Eye (tissue), 1 donor: ENCODE measurements at regions not wholly inside any gene's neighbourhood (a gene's known extent, or its start where the extent isn't known, plus 50 kb on each side); places are given as distances from the start of the nearest gene placed in this dataset.
"Not testable (repeated sequence)": the region's sequence is repeated elsewhere in the genome, so short reads cannot be mapped to it uniquely, and the experiment has no call there.

Experiments
- DNase-seq: peaks from one replicate; pipeline ENCODE4 v3.0.0-alpha.2; 2015

DNA sequence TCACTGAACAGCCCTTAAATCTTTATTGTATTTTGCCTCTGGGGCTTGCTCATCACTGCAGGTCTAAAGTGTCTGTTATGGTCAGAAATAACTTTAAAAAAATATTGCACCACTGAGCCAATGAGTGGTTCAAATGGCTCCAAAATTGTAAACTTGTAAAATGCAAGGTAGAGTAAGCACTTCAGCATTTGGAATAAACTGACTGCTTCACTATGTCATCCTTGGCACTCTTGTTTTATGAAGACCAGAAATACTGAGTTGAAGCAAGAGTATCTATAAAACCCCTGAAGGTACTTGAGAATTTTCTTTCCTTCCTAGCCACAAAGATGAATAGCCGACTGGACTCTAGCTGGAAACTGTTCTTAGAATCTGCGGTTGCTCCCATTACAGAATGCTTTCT lies 390.3 kb upstream of the DPH6 start:
- DNase-seq: no peak

DNA sequence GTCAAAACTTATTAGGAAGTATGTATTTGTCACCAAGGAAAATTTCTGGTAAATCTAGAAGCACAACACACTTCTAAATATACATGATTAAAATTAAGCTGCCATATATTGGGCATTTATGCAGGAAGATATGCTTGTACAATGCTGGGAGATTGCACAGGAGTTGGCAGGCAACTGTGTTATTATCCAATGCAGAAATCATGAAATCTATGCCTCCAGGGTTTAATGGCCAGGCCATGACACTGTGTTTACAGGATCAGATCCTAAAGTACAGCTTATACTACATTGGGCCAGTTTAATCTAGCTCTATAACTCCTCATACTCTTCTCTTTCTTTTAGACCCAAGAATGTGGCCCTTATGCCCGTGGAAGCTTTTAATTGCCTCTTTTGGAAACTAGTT lies 391.4 kb upstream of the DPH6 start:
- no peak for DNase-seq

DNA sequence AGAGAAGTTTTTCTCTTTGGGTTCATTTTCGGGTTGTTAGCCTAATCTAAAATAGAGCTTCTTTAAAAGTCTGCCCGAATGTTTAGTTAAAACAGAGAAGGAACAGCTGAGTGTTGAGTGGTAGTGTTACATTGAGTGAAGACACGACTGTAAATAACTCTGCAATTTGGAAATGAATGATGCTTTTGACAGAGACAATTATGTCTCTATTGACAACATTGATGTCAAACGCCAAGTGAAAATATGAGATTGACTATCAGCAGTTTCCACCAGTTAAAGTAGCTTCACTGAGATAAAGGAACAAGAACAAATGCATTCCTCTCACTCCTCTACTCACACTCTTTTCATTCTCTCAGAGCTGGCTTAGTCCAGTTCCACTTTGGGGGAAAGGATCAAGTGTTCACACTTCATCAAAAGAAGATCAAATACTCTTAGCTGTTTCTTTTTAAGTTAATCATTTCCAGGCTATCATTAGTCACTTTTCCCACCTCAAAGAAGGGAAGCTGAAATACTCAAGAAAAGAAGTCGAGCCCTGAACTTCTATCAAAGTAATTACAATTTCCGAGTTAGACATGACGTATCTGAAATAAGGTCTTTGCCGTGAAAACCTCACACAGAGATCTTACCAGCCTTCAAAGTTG lies 399.1 kb upstream of the DPH6 start:
- DNase-seq: no peak

DNA sequence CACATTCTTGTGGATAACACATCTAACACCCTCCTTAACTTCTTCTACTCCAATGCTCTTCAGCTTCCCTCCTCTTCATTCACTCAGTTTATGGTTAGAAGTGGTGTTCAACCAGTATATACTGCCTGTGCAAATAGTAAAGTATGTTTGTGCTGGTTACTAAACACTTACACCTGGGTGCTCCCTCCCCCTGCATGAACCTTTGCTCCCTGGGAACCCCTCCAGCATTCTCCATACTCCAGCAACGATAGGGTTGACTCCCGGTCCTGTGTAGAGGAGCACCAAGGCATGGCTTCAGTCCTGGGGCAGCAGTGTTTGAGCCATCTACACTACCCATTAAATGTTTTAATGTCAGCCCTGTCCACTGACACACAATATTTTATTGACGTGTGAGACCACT lies 407.5 kb upstream of the DPH6 start:
- DNase-seq: no peak

DNA sequence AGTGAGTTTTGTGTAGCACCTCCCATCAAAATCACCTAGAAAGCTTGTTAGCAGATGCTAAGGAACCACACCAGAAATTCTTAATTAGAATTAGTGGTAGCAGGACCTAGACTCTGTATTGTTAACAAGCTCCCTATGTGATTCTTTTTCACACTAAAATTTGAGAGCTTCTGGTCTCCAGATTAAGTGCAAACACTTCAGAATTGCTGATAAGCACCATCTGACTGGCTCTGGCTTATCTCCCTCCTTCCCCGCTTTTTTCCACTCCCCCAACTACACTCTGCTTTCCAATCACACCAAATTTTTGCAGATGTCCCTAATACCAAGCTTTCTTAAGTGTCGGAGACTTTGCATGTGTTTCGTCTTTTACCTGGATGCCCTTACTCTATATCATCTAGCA lies 410.1 kb upstream of the DPH6 start:
- DNase-seq: no peak

DNA sequence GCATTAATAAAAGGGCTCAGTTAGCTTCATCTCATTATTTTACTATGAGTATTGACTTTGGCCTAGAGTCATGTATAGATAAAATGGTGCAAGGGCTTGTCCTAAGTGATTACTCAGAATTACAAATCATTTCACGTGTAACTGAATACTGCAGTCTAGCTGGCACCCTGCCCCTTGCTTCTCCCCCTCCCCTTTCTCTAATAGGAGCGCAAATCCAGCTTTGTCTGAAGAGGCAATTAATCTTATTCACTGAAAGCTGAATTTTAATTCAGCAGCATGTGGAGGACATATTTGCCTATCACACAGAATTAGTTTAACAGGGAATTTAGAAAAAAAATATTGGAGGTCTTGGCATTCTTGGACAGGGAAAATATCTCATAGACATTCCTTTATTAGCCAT lies 412.1 kb upstream of the DPH6 start:
- DNase-seq: peak; percentile 78

DNA sequence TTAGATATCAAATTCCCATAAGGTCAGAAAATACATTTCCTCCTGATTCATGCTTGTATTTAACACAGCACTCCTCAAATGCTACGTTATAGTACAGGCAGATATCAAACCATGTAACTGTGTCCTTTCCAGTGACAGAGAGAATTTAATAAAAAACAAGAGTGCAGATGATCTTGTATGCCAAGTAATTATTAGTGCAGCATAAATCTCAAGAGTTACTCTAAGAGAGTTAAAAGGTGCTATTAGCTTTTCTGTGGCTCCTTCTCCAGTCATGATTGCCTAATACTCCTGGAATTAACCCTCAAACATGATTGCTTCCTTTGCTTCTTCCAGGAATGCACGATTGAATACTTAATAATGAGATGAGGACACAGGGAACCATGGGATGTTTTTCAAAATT lies 413.0 kb upstream of the DPH6 start:
- no peak for DNase-seq

DNA sequence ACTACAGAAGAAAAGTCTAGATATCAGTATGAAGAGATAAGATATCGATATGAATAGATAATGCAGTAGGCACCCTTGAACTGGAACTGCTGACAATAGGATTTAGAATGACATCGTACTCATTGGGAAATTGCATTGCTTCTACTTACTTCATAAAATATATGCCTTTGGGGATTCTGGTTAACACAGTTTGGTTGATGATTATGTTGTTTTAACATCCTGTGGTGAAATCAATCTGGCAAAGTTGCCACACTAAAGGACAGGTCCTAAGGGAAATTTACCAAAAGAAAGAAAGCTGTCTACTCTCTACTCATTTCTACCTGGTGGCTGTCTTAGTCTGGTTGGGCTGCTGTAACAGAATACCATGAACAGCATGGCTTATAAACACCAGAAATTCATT lies 417.4 kb upstream of the DPH6 start:
- DNase-seq: no peak

DNA sequence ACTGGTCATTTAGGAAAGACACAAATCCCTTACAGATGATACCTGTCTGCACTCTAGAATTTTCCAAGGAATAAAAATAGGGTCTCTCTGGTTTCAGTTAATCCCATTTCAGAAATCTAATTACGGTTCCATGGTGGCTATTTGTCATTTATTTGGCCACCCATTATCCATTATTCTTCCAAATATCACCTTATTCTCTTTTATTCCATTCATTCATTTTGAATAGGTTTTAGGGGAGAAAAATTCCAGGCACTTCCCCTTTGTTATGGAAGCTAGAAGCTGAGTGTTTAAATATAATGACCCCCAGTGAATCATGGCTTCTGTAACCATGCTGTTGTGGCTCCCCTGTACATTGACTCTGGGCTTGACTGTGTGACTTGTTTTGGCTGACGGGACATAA lies 420.8 kb upstream of the DPH6 start:
- DNase-seq: no peak

DNA sequence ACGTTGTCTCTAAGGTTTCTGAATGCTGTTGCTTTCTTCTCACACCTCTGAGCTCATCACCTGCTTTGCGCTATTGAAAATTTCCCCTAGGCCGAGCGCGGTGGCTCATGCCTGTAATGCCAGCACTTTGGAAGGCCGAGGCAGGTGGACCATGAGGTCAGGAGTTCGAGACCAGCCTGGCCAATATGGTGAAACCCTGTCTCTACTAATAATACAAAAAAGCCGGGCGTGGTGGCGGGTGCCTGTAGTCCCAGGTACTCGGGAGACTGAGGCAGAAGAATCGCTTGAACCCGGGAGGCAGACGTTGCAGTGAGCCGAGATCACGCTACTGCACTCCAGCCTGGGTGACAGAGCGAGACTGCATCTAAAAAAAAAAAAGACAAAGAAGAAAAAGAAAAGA lies 422.0 kb upstream of the DPH6 start:
- DNase-seq: not testable (repeated sequence)

DNA sequence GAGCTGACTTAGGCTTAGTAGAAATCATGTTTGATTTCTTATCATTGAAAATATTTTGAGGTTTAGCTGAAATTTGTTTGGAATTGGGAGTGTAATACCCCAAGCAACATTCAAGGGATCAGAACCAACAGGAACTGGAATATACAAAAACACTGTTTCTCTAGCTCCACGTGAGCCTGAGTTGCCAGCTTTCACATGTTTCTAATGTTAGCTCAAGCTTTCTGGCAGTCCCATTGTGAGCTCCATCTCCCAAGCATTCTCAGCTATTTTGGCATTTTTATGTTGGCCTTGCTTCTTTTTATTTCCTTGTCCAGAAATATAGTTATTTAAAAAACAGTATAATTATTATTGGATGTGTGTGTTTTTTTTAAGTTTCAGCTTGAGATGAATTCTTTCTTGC lies 427.1 kb upstream of the DPH6 start:
- DNase-seq: no peak

DNA sequence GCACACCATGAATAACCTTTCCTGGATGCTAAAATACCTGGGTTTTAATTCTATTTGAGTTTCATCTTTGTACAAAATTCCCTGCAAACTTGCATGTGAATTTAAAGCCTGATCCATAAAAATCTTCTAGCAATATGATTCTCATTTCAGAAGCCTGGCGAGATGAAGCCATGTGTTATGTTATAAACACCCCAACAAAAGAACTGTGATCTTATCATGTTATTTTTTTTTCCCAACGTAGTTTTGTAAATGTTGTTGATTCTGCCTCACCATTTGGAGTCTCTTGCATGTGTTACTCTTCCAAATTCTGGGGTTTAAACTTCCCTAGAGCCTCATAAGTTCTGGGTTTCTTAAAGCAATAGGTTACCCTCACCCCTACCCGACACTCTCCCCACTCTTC lies 428.1 kb upstream of the DPH6 start:
- DNase-seq: no peak

DNA sequence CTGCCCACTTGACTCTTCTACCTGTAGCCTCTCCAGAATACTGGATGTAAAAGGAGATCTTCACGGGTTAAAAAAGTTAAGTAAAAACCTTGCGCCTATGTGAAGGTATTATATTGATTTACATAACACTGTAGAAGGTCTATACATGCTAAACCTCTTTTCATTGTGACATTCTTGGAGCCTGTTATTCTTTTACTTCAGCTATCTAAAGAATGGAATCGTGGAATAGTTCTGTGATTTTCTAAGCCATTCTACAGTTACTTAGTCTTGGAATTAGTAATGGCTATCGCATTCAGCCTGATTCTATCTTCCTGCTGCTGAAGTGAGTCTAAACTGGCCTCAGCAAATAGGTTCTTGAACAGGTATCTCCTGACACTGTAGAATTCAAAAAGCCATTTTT lies 430.0 kb upstream of the DPH6 start:
- DNase-seq: no peak

DNA sequence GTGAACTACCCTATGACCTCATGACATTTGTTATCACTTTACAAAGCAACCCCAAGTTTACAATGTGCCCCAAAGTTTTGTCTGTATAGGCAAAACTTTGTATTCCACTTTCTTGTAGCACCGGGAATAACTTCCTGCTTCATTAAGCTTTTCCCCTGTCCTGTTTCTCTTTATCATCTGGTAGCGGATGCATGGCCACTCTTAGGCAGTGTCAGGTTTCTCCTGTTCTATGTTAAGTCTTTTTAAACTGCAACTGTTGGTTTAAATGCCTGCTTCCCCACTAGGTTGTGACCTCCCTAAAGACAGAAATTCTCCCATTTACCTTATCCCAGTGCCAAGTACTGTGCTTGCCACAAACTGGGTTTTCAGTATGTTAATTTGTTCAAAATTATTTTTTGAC lies 433.6 kb upstream of the DPH6 start:
- no peak for DNase-seq

DNA sequence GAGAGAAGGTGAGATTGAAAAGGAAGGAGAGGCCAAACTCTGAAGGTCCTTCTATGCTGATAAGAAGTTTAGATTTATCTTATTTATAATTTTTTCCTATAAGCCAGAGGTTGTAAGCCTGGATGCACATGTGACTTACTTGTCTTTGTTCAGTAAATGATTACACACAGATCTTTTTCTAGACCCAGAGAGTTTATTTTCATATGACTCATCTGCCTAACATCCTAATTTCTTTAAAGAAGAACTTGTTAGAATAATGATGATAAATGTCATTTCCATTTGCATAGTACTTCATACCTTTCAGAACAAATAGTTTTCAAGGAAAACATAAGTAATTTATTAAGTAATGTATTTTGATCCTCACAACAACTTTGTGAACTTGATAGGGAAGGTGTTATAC lies 434.8 kb upstream of the DPH6 start:
- no peak for DNase-seq

DNA sequence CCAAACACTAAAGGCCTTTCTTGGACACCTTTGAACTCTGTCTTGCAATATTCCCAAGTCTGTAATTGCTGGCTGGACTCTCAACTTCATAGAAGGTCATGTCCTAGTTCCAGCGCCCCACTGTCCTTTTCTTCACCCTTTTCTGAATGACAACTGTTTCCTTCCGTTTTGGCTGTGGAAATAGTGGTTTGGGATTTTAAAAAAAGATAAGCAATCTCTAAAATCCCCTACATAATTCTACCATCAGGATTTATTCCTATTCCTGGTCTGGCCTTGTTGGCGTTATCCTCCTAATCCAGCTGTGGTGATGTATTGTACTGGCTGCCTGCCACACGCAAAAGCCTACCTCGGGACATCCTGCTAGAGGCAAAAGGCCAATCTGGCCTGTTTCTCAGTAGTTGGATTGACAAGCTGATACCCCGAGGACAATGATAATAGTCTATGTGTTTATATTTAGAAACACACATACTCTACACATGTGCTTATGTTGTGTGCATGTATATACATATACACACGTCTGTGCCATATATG lies 440.3 kb upstream of the DPH6 start:
- DNase-seq: peak; percentile 43

DNA sequence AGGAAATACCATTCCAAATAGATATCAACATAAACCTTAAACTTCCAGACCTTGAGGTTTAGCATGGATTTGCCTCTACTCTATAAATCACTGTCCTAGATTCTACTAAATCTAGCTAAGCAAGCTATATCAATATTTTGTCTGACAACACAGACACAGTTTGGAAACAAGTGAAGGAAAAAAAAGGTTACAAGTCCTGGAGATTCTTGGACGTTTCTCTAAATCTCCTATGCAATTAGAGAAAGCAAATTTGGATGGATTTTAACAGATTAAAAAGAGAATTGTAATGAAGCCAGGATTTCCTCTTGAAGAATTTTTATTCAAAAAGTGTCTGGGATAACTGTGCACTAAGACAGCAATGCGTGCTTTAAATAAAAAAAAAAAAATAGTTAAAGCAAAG lies 441.1 kb upstream of the DPH6 start:
- DNase-seq: no peak

DNA sequence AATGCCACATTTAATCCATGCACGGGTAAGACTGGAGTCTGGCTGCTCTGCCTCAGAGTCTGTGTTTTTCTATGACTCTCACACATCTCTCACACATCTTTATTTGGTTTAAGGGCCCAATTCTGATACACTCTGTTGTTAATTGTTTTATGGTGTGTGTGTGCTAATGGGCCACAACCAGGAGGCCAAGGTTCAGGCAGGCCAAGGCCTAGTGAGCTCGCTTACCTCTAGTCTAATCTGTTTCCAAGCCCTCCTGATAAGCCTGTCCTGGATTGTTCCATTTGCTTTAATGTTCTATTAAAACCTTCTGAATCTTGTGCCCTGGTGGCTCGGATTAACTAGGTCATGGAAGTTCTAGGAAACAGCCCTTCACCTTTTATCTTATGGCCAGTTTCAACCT lies 445.4 kb upstream of the DPH6 start:
- DNase-seq: no peak

DNA sequence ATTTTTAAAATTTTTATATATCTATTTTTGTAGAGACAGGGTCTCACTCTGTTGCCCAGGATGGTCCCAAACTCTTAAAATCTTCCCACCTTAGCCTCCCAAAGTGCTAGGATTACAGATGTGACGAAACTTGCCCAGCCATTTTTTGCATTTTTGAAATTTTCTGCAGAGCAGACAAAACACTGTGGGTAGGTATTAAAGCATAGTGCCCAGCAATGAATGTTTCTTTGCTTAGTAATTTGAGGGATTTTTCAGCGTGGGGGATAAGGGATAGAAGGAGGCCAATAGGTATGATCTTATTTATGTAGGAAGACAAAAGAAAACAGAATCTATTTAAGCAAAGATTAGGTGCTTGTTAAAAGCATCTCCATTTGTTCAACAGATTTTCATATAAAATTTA lies 446.8 kb upstream of the DPH6 start:
- no peak for DNase-seq

DNA sequence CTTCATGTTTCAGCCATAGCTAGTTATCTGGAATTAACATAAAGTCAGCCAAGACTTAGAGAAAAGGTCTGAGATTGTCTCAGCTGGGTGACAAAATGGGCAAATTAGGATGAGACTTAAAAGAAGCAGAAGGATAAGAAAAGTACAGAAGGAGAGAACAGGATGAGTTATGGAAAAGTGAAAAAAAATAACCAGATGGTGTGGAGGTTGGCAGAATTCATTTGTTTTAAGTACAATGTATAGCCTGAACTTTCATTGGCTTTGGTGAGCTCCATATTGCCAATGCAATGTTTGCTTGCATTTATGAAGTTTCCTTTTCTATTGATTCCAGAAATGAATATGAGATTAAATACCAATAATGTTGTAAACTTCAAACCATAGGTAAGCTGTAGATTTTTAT lies 447.2 kb upstream of the DPH6 start:
- no peak for DNase-seq

DNA sequence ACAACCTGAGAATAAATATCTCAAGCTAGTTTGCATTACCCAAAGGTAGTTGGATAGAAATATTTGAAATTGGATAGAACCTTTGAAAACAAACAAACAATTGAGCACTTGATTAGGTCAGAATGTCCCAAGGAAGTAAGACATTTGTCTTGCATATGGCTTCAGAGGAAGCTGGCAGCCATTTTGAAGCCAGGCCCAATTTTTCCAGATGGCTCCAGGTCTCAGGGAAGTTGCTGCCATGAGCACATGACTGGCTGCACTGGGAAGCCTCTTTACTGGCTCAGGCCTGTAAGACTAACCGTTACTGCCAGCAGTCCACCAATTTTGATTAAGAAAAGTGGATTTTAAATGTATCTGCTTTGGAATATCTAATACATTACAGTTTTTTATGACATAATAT lies 448.9 kb upstream of the DPH6 start:
- no peak for DNase-seq

DNA sequence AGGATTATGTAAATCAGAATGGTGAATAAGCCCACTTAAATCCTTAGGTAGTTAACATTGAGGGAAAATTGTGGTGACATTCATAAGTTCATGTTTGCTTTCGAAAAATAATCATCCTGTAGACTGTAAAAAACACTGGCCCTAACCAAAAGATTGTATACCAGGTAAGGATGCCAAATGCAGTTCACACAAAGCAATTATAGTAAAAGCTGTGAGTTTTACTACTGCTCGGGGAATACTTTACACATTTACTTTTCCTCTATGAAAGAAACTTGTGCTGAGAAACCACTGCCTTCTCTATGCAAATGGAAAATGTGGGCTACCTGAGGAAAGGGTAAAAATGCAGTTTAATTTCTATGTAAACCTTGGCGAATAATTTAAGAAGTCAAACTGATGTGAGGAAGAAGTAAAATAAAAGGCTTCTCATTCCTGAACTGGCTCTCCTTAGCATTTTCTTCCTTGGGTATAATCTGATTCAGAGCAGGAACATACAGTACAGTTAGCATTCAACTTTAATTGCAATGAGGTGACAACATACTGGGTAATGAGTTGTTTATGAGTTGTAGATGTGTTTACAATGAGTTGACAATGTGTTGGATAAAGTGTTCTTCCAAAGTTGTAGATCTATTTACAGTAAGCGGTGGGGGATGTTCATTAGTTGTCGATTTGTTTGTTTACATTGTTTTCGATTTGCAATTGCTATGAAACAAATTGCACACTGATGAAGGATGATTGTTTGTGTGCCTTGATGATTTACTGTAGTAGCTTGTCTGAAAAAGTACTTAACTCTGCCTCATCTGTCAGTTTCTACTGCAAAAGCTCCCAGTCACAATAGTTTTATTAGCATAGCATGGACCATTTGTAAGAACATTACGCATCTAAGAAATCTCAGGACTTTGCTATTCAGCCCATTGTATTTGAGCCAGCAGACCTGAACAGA lies 453.0 kb upstream of the DPH6 start:
- no peak for DNase-seq

DNA sequence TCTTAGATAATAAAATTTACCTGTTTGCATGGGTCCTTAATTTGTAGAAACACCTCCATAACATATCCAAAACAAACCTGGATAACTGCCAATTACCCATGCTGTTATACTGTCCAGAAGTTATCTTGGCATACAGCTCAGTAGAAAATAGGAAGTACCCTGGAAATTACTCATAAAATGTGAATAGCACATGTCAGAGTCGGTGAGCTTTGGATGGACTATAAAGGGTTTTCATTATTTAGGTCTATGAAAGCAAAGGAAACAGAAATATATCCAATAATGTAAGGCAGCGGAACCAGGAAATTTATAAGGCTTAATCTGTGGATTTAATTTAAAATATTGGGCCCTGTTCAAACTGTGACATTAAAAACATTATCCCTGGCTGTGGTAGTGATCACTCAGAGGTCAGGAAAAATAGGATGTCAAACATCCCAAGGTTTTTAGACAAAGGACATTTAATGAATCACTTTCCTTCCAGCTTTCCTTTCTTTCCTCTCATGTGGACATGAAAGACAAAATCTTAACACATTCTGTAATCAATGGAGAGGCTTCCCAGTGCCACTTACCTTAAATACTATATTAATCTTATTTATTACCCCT lies 459.0 kb upstream of the DPH6 start:
- DNase-seq: no peak

DNA sequence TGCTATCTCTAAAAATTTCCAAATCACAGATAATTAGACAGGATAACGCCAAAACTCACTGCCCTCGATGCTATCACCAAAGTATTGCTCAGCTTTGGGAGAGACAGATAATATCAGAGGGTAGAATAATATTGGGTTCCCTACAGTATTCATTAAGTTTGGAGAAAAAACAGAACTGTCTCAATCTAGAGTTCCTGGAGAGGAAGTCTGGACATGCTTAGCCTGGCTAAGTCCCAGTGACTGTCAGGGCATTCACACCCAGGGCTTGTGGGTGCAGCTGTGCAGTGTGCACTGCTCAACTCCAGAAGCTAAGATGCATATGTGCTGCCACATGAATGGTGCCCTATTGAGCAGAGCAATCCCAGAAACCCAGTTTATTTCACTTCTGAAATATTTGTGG lies 459.6 kb upstream of the DPH6 start:
- no peak for DNase-seq
